ENCODE measurements at regions not wholly inside any gene's neighbourhood (a gene's known extent, or its start where the extent isn't known, plus 50 kb on each side); places are given as distances from the start of the nearest gene placed in this dataset.

DNA sequence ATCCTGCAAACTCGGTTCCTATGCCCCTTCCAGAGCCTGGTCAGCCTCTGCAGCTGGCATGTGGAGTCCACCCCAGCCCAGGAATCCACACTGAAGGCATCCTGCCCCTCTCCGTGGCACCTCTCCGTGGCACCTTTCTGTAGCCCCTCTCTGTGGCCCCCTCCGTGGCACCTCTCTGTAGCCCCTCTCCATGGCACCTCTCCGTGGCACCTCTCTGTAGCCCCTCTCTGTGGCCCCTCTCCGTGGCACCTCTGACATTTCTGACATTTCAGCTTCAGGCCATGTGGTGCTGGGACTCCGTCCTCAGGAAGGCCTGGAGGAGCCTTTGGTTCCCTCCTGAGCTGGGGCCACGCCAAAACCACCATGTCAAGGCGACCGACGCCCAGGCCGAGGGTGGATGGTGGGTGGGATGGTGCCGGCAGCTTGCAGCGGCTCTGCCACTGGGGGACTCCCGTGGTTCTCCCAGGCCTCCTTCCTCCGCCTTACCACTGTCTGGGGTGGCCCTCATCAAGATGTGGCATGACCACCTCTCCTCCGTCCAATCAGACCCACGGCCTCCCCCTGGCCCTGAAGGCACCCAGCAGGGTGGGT, 1518.5 kb downstream of the BRD1 start:
- TF ChIP-seq CTCF (IDR thresholded peaks at IDR 0.05; ENCODE audit: insufficient read depth, low read length, poor library complexity, severe bottlenecking) (no peak), EZH2phosphoT487 (conservative IDR thresholded peaks at IDR 0.05; ENCODE audit: low read length) (no peak)
